ENCODE measurements at regions not wholly inside any gene's neighbourhood (a gene's known extent, or its start where the extent isn't known, plus 50 kb on each side); places are given as distances from the start of the nearest gene placed in this dataset.

DNA sequence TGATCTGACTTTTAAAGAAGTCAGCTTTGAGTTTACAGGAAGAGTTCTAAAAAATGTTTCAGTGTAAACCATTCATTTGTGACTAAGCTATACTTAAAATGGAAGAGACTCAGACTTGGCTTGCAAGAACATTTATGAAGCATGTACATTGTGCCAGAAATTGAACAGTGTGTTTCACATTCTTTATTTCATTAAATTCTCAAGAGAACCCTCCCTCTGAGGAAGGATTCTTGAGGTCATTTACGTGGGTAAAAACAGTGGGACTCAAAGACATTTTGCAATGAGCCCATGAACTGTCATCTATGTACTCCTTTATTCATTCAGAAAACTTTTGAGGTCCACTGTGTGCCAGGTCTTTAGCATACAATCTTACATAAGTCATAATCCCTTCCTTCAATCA is 143.6 kb upstream of the ZNF521 start:
- intact Hi-C loops (cut with micrococcal nuclease) = no loop called here
- H3K79me2 ChIP-seq (ENCODE audit: insufficient read depth, low read length) = no peaks in the 10 kb centered on the region

GRCh38 chr18:25494888-25495287 is 142.9 kb upstream of the ZNF521 start:
- RAD21 ChIA-PET (ENCODE audit: low non-redundant PET in 1 of 2, low total read pairs in 2 of 2, uncharacterized antibody in 2 of 2, unreplicated experiment in 2 of 2) = no interaction called here
- Histone ChIP-seq H2AFZ (ENCODE audit: low read depth, low read length, poor library complexity, severe bottlenecking) (no peak overlapping the region), H3K27ac (ENCODE audit: low read depth, low read length) (no peak overlapping the region), H3K4me2 (ENCODE audit: low read length) (no peak overlapping the region), H3K36me3 (ENCODE audit: control insufficient read depth in 1 of 2, insufficient read depth in 2 of 2, low read length in 2 of 2) (no peaks in the 10 kb centered on the region), H3K4me3 (replicated peaks in 1 of 2; ENCODE audit: low read depth in 1 of 2, low read length in 2 of 2) (no peak overlapping the region), H4K20me1 (ENCODE audit: insufficient read depth) (no peaks in the 10 kb centered on the region), H3K9me3 (ENCODE audit: control insufficient read depth in 1 of 2, insufficient read depth in 1 of 2, low read depth in 1 of 2, low read length in 2 of 2) (no peaks in the 10 kb centered on the region), H3K9ac (ENCODE audit: low read length) (no peak overlapping the region), H3K9me2 (ENCODE audit: insufficient read depth) (no peaks in the 10 kb centered on the region), H3K27me3 (ENCODE audit: insufficient read depth, low read length) (no peaks in the 10 kb centered on the region), H3K79me2 (ENCODE audit: insufficient read depth, low read length) (no peaks in the 10 kb centered on the region), H3K4me1 (ENCODE audit: control insufficient read depth in 1 of 2, insufficient read depth in 2 of 2, low read length in 2 of 2) (no peaks in the 10 kb centered on the region)
- ATAC-seq = no peak
- no TSS peak for BruUV-seq (replicated peaks)
- intact Hi-C loops (cut with micrococcal nuclease) = no loop called here
- no peak for DNase-seq (ENCODE audit: low read depth, low spot score)
- CTCF ChIA-PET = no interaction called here
- POLR2A ChIA-PET = no interaction called here
- TF ChIP-seq ZNF274 (IDR thresholded peaks at IDR 0.05; ENCODE audit: low read depth, low read length) (no peak), EZH2 (IDR thresholded peaks at IDR 0.05) (no peak), EZH2phosphoT487 (IDR thresholded peaks at IDR 0.05; ENCODE audit: borderline replicate concordance) (no peak), TCF7L2 (IDR thresholded peaks at IDR 0.05; ENCODE audit: borderline replicate concordance, extremely low read depth, insufficient read depth, insufficient read length) (no peak), SP1 (IDR thresholded peaks at IDR 0.05; ENCODE audit: low read depth) (no peak), RAD21 (IDR thresholded peaks at IDR 0.05; ENCODE audit: low read depth) (no peak), CTCF (IDR thresholded peaks at IDR 0.05 in 2 of 3, conservative IDR thresholded peaks at IDR 0.05 in 1 of 3; ENCODE audit: borderline replicate concordance in 1 of 3, insufficient read depth in 1 of 3, low read depth in 2 of 3, low read length in 2 of 3) (no peak), YY1 (IDR thresholded peaks at IDR 0.05; ENCODE audit: extremely low read depth, insufficient replicate concordance, low read depth, low read length) (no peak), CEBPB (IDR thresholded peaks at IDR 0.05; ENCODE audit: low read depth) (no peak), ATF3 (IDR thresholded peaks at IDR 0.05) (no peak), CBX3 (IDR thresholded peaks at IDR 0.05; ENCODE audit: low read depth) (no peak), POLR2AphosphoS5 (IDR thresholded peaks at IDR 0.05; ENCODE audit: low read depth, low read length) (no peak), SIN3A (IDR thresholded peaks at IDR 0.05; ENCODE audit: low read depth) (no peak), EGR1 (IDR thresholded peaks at IDR 0.05; ENCODE audit: low read depth) (no peak), POLR2A (IDR thresholded peaks at IDR 0.05; ENCODE audit: borderline replicate concordance, extremely low read depth, insufficient read depth, insufficient read length) (no peak), ZBTB33 (IDR thresholded peaks at IDR 0.05; ENCODE audit: extremely low read depth, insufficient replicate concordance, low read length) (no peak), FOSL1 (IDR thresholded peaks at IDR 0.05; ENCODE audit: low read depth) (no peak), ELF1 (IDR thresholded peaks at IDR 0.05; ENCODE audit: borderline replicate concordance, low read depth) (no peak)

More for the DNA sequence above, 143.6 kb upstream of the ZNF521 start:
- ATAC-seq (no peak), DNase-seq (ENCODE audit: low read depth, low spot score) (no peak)
- H3K4me1 ChIP-seq (ENCODE audit: control insufficient read depth in 1 of 2, insufficient read depth in 2 of 2, low read length in 2 of 2) = no peaks in the 10 kb centered on the region
- no peak overlapping the region for H3K4me2 ChIP-seq (ENCODE audit: low read length)
- ChIA-PET POLR2A (no interaction called here), RAD21 (ENCODE audit: low non-redundant PET in 1 of 2, low total read pairs in 2 of 2, uncharacterized antibody in 2 of 2, unreplicated experiment in 2 of 2) (no interaction called here), CTCF (no interaction called here)
- no peak overlapping the region for H3K9ac ChIP-seq (ENCODE audit: low read length)
- TF ChIP-seq FOSL1 (IDR thresholded peaks at IDR 0.05; ENCODE audit: low read depth) (no peak), EZH2phosphoT487 (IDR thresholded peaks at IDR 0.05; ENCODE audit: borderline replicate concordance) (no peak)
- no peaks in the 10 kb centered on the region for H3K36me3 ChIP-seq (ENCODE audit: control insufficient read depth in 1 of 2, insufficient read depth in 2 of 2, low read length in 2 of 2)
- H4K20me1 ChIP-seq (ENCODE audit: insufficient read depth) = no peaks in the 10 kb centered on the region
- no TSS peak for BruUV-seq (replicated peaks)
- no peaks in the 10 kb centered on the region for H3K9me2 ChIP-seq (ENCODE audit: insufficient read depth)
- no peaks in the 10 kb centered on the region for H3K27me3 ChIP-seq (ENCODE audit: insufficient read depth, low read length)
- no peak overlapping the region for H3K4me3 ChIP-seq (replicated peaks in 1 of 2; ENCODE audit: low read depth in 1 of 2, low read length in 2 of 2)
- H2AFZ ChIP-seq (ENCODE audit: low read depth, low read length, poor library complexity, severe bottlenecking) = no peak overlapping the region
- no peaks in the 10 kb centered on the region for H3K9me3 ChIP-seq (ENCODE audit: control insufficient read depth in 1 of 2, insufficient read depth in 1 of 2, low read depth in 1 of 2, low read length in 2 of 2)
- H3K27ac ChIP-seq (ENCODE audit: low read depth, low read length) = no peak overlapping the region

Measured in HCT116 (cell line).